PC-3 (cell line): ENCODE measurements at regions not wholly inside any gene's neighbourhood (a gene's known extent, or its start where the extent isn't known, plus 50 kb on each side); places are given as distances from the start of the nearest gene placed in this dataset.

Source experiments
- CTCF ChIP-seq: fragments of 300-600 bp; sonication (generic); conservative IDR thresholded peaks from 2 replicates; pipeline ENCODE4 v1.5.1; 2017; ENCODE audit warnings: antibody characterized with exemption, low read depth, mild to moderate bottlenecking, low read length
- EZH2 ChIP-seq: fragments of 300-600 bp; sonication (generic); IDR thresholded peaks from one replicate; pipeline ENCODE4 v1.6.1; 2017; ENCODE audit warnings: antibody characterized with exemption, mild to moderate bottlenecking, low read length; ENCODE audit not compliant: unreplicated experiment
- EZH2phosphoT487 ChIP-seq: fragments of 300-600 bp; sonication (generic); IDR thresholded peaks from 2 replicates; pipeline ENCODE4 v1.6.1; 2018; ENCODE audit warnings: mild to moderate bottlenecking, antibody characterized with exemption, low read length, borderline replicate concordance

GRCh38 chr7:1383398-1384112, 75.7 kb downstream of the MICALL2 start:
- no peak for TF ChIP-seq CTCF
- no peak for TF ChIP-seq EZH2
- TF ChIP-seq EZH2phosphoT487: no peak
